ENCODE measurements at regions not wholly inside any gene's neighbourhood (a gene's known extent, or its start where the extent isn't known, plus 50 kb on each side); places are given as distances from the start of the nearest gene placed in this dataset.

DNA sequence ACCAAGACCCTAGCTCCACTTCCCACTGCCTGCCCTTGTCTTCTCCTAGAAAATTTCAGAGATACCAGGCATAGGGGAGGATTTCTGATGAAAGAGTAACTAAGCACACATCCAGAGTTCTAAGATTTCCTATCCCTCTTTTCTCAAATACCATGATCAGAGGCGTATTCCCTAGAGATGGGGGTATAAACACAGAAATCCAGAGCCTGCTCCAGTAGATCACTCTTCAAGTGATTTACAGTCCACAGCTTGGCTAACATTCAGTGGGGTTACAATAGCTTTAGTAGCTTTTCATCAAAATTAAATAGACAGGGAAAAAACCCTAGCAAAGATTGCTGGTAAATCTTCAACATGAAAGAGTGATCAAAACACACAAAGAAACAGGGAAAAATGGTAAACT lies 800.7 kb upstream of the GRM7 start:
- TF ChIP-seq CTCF (IDR thresholded peaks at IDR 0.05; ENCODE audit: low read length) (no peak), EZH2phosphoT487 (IDR thresholded peaks at IDR 0.05; ENCODE audit: low read length) (no peak), EZH2 (optimal IDR thresholded peaks at IDR 0.05; ENCODE audit: low read depth, low read length) (no peak)
